ENCODE measurements at regions not wholly inside any gene's neighbourhood (a gene's known extent, or its start where the extent isn't known, plus 50 kb on each side); places are given as distances from the start of the nearest gene placed in this dataset.
"Not testable (repeated sequence)": the region's sequence is repeated elsewhere in the genome, so short reads cannot be mapped to it uniquely, and the experiment has no call there.

DNA sequence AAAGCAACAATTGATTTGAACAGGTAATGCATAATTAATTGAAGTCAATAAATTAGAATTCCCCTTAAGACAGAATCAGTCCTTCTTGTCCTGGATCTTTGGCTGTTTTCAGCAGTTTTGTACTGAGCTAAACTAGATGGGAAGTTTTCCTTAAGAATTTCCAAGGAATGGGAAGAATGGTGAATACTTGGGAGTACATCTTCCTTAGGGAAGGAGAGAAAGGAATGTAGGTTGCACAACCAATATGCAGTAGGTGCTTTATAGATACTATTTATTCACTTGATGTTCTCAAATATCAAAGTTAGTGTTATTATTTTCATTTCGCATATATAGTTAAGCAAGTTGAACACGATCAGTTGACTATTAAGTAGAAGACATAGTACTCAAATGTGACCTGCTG, 183.5 kb upstream of the MAP1B start:
- TF ChIP-seq POLR2AphosphoS5 (IDR thresholded peaks at IDR 0.05) (no peak), POLR2A (IDR thresholded peaks at IDR 0.05) (no peak)
- TF ChIP-seq, protein P1, sequence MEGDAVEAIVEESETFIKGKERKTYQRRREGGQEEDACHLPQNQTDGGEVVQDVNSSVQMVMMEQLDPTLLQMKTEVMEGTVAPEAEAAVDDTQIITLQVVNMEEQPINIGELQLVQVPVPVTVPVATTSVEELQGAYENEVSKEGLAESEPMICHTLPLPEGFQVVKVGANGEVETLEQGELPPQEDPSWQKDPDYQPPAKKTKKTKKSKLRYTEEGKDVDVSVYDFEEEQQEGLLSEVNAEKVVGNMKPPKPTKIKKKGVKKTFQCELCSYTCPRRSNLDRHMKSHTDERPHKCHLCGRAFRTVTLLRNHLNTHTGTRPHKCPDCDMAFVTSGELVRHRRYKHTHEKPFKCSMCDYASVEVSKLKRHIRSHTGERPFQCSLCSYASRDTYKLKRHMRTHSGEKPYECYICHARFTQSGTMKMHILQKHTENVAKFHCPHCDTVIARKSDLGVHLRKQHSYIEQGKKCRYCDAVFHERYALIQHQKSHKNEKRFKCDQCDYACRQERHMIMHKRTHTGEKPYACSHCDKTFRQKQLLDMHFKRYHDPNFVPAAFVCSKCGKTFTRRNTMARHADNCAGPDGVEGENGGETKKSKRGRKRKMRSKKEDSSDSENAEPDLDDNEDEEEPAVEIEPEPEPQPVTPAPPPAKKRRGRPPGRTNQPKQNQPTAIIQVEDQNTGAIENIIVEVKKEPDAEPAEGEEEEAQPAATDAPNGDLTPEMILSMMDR (IDR thresholded peaks at IDR 0.05) = no peak
- Histone ChIP-seq H3K4me3 (no peak overlapping the region), H3K36me3 (no peaks in the 10 kb centered on the region), H3K4me1 (replicated peaks) (no peaks in the 10 kb centered on the region), H3K9me3 (no peaks in the 10 kb centered on the region), H3K27me3 (replicated peaks; ENCODE audit: insufficient read depth) (no peaks in the 10 kb centered on the region), H3K27ac (no peak overlapping the region)
- DNase-seq (ENCODE audit: low spot score) = no peak
- WGBS = 99% methylated on average over 2 of the region's 2 CpGs
- intact Hi-C loops (cut with DNase I) = no loop called here

DNA sequence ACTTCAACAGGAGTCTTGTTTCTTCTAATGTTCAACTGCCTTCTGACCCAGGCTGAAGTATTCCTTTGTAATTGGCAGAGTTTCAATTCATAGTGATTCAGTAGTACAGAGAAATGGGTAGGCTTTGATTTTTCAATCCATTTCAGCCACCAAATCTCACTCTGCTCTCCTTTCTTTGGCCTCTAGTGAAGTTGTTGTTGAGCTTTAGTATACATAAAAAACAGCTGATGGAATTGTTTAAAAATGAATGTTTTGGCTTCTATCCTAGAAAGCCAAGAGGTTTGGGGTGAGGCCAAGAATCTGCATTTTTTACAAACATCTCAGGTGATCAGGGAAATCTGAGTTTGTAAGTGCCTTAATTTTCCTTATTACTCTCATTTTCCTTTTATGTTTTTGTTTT, 182.9 kb upstream of the MAP1B start:
- H3K36me3 ChIP-seq = no peaks in the 10 kb centered on the region
- intact Hi-C loops (cut with DNase I) = no loop called here
- TF ChIP-seq, protein P1 (IDR thresholded peaks at IDR 0.05) = no peak
- TF ChIP-seq POLR2AphosphoS5 (IDR thresholded peaks at IDR 0.05) = no peak
- TF ChIP-seq POLR2A (IDR thresholded peaks at IDR 0.05) = no peak
- H3K27me3 ChIP-seq (replicated peaks; ENCODE audit: insufficient read depth) = no peaks in the 10 kb centered on the region
- H3K4me3 ChIP-seq = no peak overlapping the region
- no peaks in the 10 kb centered on the region for H3K4me1 ChIP-seq (replicated peaks)
- no peaks in the 10 kb centered on the region for H3K9me3 ChIP-seq
- no peak overlapping the region for H3K27ac ChIP-seq
- DNase-seq (ENCODE audit: low spot score) = no peak

DNA sequence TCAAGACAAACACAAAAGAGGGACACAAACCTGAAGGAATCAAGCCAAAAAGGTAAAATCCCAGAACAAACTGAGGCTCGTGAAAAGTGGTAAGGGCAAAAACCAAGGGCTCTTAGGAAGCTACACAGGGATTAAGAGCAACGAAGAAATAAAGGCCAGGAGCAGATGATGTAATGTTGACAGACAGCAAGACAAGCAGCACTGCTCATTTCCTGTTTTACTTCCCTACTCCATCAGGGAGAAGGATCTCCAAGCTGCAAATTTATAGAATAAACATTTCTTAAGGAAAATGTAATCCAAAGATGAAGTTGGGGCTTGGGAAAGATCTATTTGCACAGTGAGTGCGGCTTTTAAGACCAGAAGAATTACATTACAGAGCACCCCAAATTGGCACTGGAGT, 182.3 kb upstream of the MAP1B start:
- no peak overlapping the region for H3K27ac ChIP-seq
- 38% methylated on average over 3 of the region's 3 CpGs for WGBS
- TF ChIP-seq POLR2A (IDR thresholded peaks at IDR 0.05) = no peak
- TF ChIP-seq POLR2AphosphoS5 (IDR thresholded peaks at IDR 0.05) = peak; percentile 56
- no peaks in the 10 kb centered on the region for H3K9me3 ChIP-seq
- intact Hi-C loops (cut with DNase I) = no loop called here
- no peaks in the 10 kb centered on the region for H3K36me3 ChIP-seq
- DNase-seq (ENCODE audit: low spot score) = peak; percentile 20
- no peaks in the 10 kb centered on the region for H3K27me3 ChIP-seq (replicated peaks; ENCODE audit: insufficient read depth)
- H3K4me1 ChIP-seq (replicated peaks) = no peaks in the 10 kb centered on the region
- no peak overlapping the region for H3K4me3 ChIP-seq

DNA sequence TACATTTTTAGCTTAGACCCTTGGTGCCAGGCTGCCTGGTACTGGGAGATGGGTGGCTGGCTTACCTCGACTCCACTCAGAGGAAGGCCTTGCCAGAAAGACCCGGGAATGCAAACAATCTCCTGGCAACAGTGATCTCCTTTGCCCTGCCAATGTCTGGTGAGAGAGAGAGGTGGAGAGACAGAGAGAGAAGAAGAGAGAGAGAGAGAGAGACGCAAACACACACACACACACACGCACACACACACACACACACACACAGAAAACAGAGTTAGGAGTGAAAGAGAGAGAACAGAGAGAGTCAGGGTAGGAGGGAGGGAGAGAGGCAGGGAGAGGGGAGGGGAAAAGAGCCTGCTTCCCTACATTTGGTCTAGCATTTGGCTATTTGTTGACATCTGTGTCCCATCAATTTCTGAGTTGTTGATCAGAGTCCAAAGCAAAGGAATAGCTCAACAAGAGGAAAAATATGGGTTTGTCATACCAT, 181.6 kb upstream of the MAP1B start:
- WGBS = 5% methylated on average over 4 of the region's 4 CpGs
- Histone ChIP-seq H3K4me3 (no peak overlapping the region), H3K4me1 (replicated peaks) (no peaks in the 10 kb centered on the region), H3K27me3 (replicated peaks; ENCODE audit: insufficient read depth) (no peaks in the 10 kb centered on the region), H3K9me3 (no peaks in the 10 kb centered on the region), H3K27ac (no peak overlapping the region), H3K36me3 (no peaks in the 10 kb centered on the region)
- peak; percentile 16 for DNase-seq (ENCODE audit: low spot score)
- TF ChIP-seq POLR2AphosphoS5 (IDR thresholded peaks at IDR 0.05) = no peak
- TF ChIP-seq, protein P1 (IDR thresholded peaks at IDR 0.05) = no peak
- TF ChIP-seq POLR2A (IDR thresholded peaks at IDR 0.05) = no peak
- intact Hi-C loops (cut with DNase I) = no loop called here

DNA sequence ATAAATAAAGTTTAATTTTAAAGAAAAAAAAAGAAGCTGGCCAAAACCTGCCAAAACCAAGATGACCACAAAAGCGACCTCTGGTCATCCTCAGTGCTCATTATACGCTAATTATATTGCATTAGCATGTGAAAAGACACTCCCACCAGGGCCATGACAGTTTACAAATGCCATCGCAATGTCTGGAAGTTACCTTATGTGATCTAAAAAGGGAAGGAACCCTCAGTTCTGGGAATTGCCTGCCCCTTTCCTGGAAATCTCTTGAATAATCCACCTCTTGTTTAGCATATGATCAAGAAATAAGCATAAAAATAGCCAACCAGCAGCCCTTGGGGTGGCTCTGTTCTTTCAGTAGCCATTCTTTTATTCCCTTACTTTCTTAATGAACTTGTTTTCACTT, 178.3 kb upstream of the MAP1B start:
- no peak for TF ChIP-seq POLR2AphosphoS5 (IDR thresholded peaks at IDR 0.05)
- TF ChIP-seq, protein P1 (IDR thresholded peaks at IDR 0.05) = no peak
- TF ChIP-seq POLR2A (IDR thresholded peaks at IDR 0.05) = no peak
- H3K36me3 ChIP-seq = no peaks in the 10 kb centered on the region
- 75% methylated on average over 3 of the region's 3 CpGs for whole genome bisulfite sequencing
- H3K9me3 ChIP-seq = no peaks in the 10 kb centered on the region
- no peak for DNase-seq (ENCODE audit: low spot score)
- no peaks in the 10 kb centered on the region for H3K27me3 ChIP-seq (replicated peaks; ENCODE audit: insufficient read depth)
- H3K4me1 ChIP-seq (replicated peaks) = no peaks in the 10 kb centered on the region
- no peak overlapping the region for H3K4me3 ChIP-seq
- no peak overlapping the region for H3K27ac ChIP-seq
- intact Hi-C loops (cut with DNase I) = no loop called here

DNA sequence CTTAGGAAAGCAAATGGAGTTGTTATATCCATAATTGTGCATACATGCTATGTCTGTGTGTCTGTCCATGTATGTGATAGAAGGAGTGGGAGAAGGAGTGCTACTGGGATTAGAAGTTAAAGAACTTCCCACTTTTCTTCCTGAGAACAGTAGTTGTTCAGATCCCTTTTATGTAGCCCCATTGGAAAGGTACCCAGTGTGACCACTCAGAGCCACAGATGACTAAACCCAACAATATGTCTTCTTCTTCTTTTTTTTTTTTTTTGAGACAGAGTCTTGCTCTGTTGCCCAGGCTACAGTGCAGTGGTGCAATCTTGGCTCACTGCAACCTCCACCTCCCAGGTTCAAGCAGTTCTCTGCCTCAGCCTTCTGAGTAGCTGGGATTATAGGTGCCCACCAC, 176.7 kb upstream of the MAP1B start:
- H3K4me3 ChIP-seq; H3K36me3 ChIP-seq; H3K9me3 ChIP-seq; intact Hi-C loops (cut with DNase I); H3K4me1 ChIP-seq (replicated peaks); H3K27ac ChIP-seq; DNase-seq (ENCODE audit: low spot score); H3K27me3 ChIP-seq (replicated peaks; ENCODE audit: insufficient read depth): not testable (repeated sequence)
